Trophoblast cell (in vitro differentiated cells and primary cell): ENCODE measurements at regions not wholly inside any gene's neighbourhood (a gene's known extent, or its start where the extent isn't known, plus 50 kb on each side); places are given as distances from the start of the nearest gene placed in this dataset.

ENCODE experiments used
- DNase-seq, 2 donors: peaks; one replicate each; pipeline ENCODE4 v3.0.0-alpha.2; 2016
- H2AFZ ChIP-seq: 2 replicates; pipeline ENCODE4 v1.6.1; 2013; ENCODE audit warnings: low read length, moderate library complexity, mild to moderate bottlenecking; ENCODE audit not compliant: insufficient read depth, poor library complexity
- H2AK5ac ChIP-seq: 2 replicates; pipeline ENCODE4 v1.6.1; 2013; ENCODE audit warnings: mild to moderate bottlenecking, low read length
- H2BK120ac ChIP-seq: 2 replicates; pipeline ENCODE4 v1.6.1; 2013; ENCODE audit warnings: low read length, mild to moderate bottlenecking, moderate library complexity; ENCODE audit not compliant: insufficient read depth, poor library complexity
- H2BK12ac ChIP-seq: 2 replicates; pipeline ENCODE4 v1.6.1; 2013; ENCODE audit warnings: mild to moderate bottlenecking, low read length, moderate library complexity
- H2BK5ac ChIP-seq: 2 replicates; pipeline ENCODE4 v1.6.1; 2013; ENCODE audit warnings: low read length, low read depth, moderate library complexity, mild to moderate bottlenecking; ENCODE audit not compliant: poor library complexity
- H3K14ac ChIP-seq: 2 replicates; pipeline ENCODE4 v1.6.1; 2013; ENCODE audit warnings: mild to moderate bottlenecking, low read length
- H3K18ac ChIP-seq: 2 replicates; pipeline ENCODE4 v1.6.1; 2013; ENCODE audit warnings: mild to moderate bottlenecking, low read length
- H3K23ac ChIP-seq: 2 replicates; pipeline ENCODE4 v1.6.1; 2013; ENCODE audit warnings: low read length
- H3K27ac ChIP-seq: 2 replicates; pipeline ENCODE4 v1.5.1; 2013; ENCODE audit warnings: low read depth, mild to moderate bottlenecking, inconsistent platforms, low read length, moderate library complexity
- H3K27me3 ChIP-seq: 2 replicates; pipeline ENCODE4 v1.6.1; 2013; ENCODE audit warnings: inconsistent platforms, mild to moderate bottlenecking, low read length, moderate library complexity; ENCODE audit not compliant: insufficient read depth
- H3K36me3 ChIP-seq, 2 experiments: 1 replicate in 1 of 2; 2 replicates in 1 of 2; pipeline ENCODE4 v1.6.1; 2013; ENCODE audit warnings: low read length in 2 of 2, mild to moderate bottlenecking in 2 of 2, moderate library complexity in 1 of 2; ENCODE audit not compliant: insufficient read depth in 2 of 2, control insufficient read depth in 1 of 2
- H3K4ac ChIP-seq: 2 replicates; pipeline ENCODE4 v1.6.1; 2013; ENCODE audit warnings: low read depth, mild to moderate bottlenecking, low read length, moderate library complexity
- H3K4me1 ChIP-seq, 2 experiments: 1 replicate in 1 of 2; 2 replicates in 1 of 2; pipeline ENCODE4 v1.6.1; 2013; ENCODE audit warnings: low read length in 2 of 2, mild to moderate bottlenecking in 2 of 2, moderate library complexity in 1 of 2; ENCODE audit not compliant: insufficient read depth in 2 of 2, control insufficient read depth in 1 of 2
- H3K4me2 ChIP-seq: 2 replicates; pipeline ENCODE4 v1.6.1; 2013; ENCODE audit warnings: inconsistent platforms, mild to moderate bottlenecking, low read length, moderate library complexity
- H3K4me3 ChIP-seq: 2 replicates; pipeline ENCODE4 v1.5.1; 2013; ENCODE audit warnings: mild to moderate bottlenecking, low read depth, low read length, inconsistent platforms
- H3K79me1 ChIP-seq: one replicate; pipeline ENCODE4 v1.6.1; 2013; ENCODE audit warnings: low read length
- H3K79me2 ChIP-seq: 2 replicates; pipeline ENCODE4 v1.6.1; 2013; ENCODE audit warnings: low read length, mild to moderate bottlenecking; ENCODE audit not compliant: control insufficient read depth, insufficient read depth, poor library complexity
- H3K9ac ChIP-seq: 2 replicates; pipeline ENCODE4 v1.6.1; 2013; ENCODE audit warnings: mild to moderate bottlenecking, low read length
- H3K9me3 ChIP-seq: 2 replicates; pipeline ENCODE4 v1.6.1; 2013; ENCODE audit warnings: low read depth, mild to moderate bottlenecking, control low read depth, inconsistent platforms, low read length; ENCODE audit not compliant: insufficient read depth
- H4K12ac ChIP-seq: 2 replicates; pipeline ENCODE4 v1.6.1; 2013; ENCODE audit warnings: low read depth, mild to moderate bottlenecking, low read length, moderate library complexity
- H4K8ac ChIP-seq: 2 replicates; pipeline ENCODE4 v1.6.1; 2013; ENCODE audit warnings: low read depth, mild to moderate bottlenecking, low read length, moderate library complexity
- H4K91ac ChIP-seq: one replicate; pipeline ENCODE4 v1.6.1; 2013; ENCODE audit warnings: low read depth, mild to moderate bottlenecking, low read length, moderate library complexity
- WGBS: extraction: QIAGEN DNeasy Blood & Tissue Kit; methylation state at CpG from one replicate; pipeline ENCODE4 v1.1.7; 2013; ENCODE audit warnings: missing lambda C conversion rate; ENCODE audit not compliant: insufficient read length, insufficient coverage; ENCODE audit errors: extremely low coverage; 5-methylcytosine and 5-hydroxymethylcytosine counted together

- H2BK12ac ChIP-seq = no peak overlapping the region
- no peaks in the 10 kb centered on the region for H3K27me3 ChIP-seq
- no peak overlapping the region for H2BK5ac ChIP-seq
- H2AK5ac ChIP-seq = no peak overlapping the region
- no peak for DNase-seq
- no peaks in the 10 kb centered on the region for H3K4me1 ChIP-seq
- H3K9ac ChIP-seq = no peak overlapping the region
- no peak overlapping the region for H4K91ac ChIP-seq
- no peaks in the 10 kb centered on the region for H3K79me1 ChIP-seq
- no peak overlapping the region for H4K12ac ChIP-seq
- no peaks in the 10 kb centered on the region for H3K36me3 ChIP-seq
- H3K4me2 ChIP-seq = no peak overlapping the region
- peaks cover 6% of the 10 kb centered on the region for H3K9me3 ChIP-seq
- H3K14ac ChIP-seq = no peak overlapping the region
- H3K4ac ChIP-seq = no peak overlapping the region
- no peak overlapping the region for H4K8ac ChIP-seq
- no peak overlapping the region for H3K23ac ChIP-seq
- no CpG with 5 or more reads among the region's 1 CpG for WGBS
- H3K4me3 ChIP-seq = no peak overlapping the region
- H3K79me2 ChIP-seq = no peaks in the 10 kb centered on the region
- H2AFZ ChIP-seq = no peak overlapping the region
- H2BK120ac ChIP-seq = no peak overlapping the region
- no peak overlapping the region for H3K27ac ChIP-seq
- no peak overlapping the region for H3K18ac ChIP-seq
These were observed 88.4 kb upstream of the RND3 start for GRCh38 chr2:150575861-150576260.

GRCh38 chr2:150572961-150573395, 85.5 kb upstream of the RND3 start:
- no peaks in the 10 kb centered on the region for H3K79me1 ChIP-seq
- no peak overlapping the region for H3K18ac ChIP-seq
- no peak overlapping the region for H2AFZ ChIP-seq
- H3K4ac ChIP-seq = no peak overlapping the region
- H3K79me2 ChIP-seq = no peaks in the 10 kb centered on the region
- H4K91ac ChIP-seq = no peak overlapping the region
- H3K4me2 ChIP-seq = no peak overlapping the region
- no peak overlapping the region for H4K12ac ChIP-seq
- DNase-seq = no peak
- no peak overlapping the region for H3K9ac ChIP-seq
- H2BK5ac ChIP-seq = no peak overlapping the region
- H3K14ac ChIP-seq = no peak overlapping the region
- H2BK120ac ChIP-seq = no peak overlapping the region
- no peak overlapping the region for H3K27ac ChIP-seq
- no peak overlapping the region for H4K8ac ChIP-seq
- H3K23ac ChIP-seq = no peak overlapping the region
- peaks cover 0 to 2% of the 10 kb centered on the region in 2 experiments for H3K4me1 ChIP-seq
- H2BK12ac ChIP-seq = no peak overlapping the region
- H3K27me3 ChIP-seq = no peaks in the 10 kb centered on the region
- no peak overlapping the region for H3K4me3 ChIP-seq
- no peaks in the 10 kb centered on the region for H3K36me3 ChIP-seq
- no peak overlapping the region for H2AK5ac ChIP-seq
- no peaks in the 10 kb centered on the region for H3K9me3 ChIP-seq

GRCh38 chr2:150572194-150572766, 84.8 kb upstream of the RND3 start:
- H3K27ac ChIP-seq = no peak overlapping the region
- no peak overlapping the region for H3K14ac ChIP-seq
- H2BK12ac ChIP-seq = no peak overlapping the region
- peaks cover 0 to 2% of the 10 kb centered on the region in 2 experiments for H3K4me1 ChIP-seq
- no peak overlapping the region for H3K4me3 ChIP-seq
- no peak overlapping the region for H2AK5ac ChIP-seq
- no peak overlapping the region for H3K4me2 ChIP-seq
- no peak overlapping the region for H4K8ac ChIP-seq
- no peak overlapping the region for H3K4ac ChIP-seq
- H3K36me3 ChIP-seq = no peaks in the 10 kb centered on the region
- no peak overlapping the region for H2AFZ ChIP-seq
- no peak overlapping the region for H2BK5ac ChIP-seq
- peaks cover 1% of the 10 kb centered on the region for H3K79me1 ChIP-seq
- no peak overlapping the region for H3K9ac ChIP-seq
- no peaks in the 10 kb centered on the region for H3K9me3 ChIP-seq
- no peaks in the 10 kb centered on the region for H3K27me3 ChIP-seq
- no peaks in the 10 kb centered on the region for H3K79me2 ChIP-seq
- no peak overlapping the region for H3K23ac ChIP-seq
- no peak for DNase-seq
- WGBS = no CpG with 5 or more reads among the region's 6 CpGs
- H4K91ac ChIP-seq = no peak overlapping the region
- no peak overlapping the region for H4K12ac ChIP-seq
- H3K18ac ChIP-seq = no peak overlapping the region
- H2BK120ac ChIP-seq = no peak overlapping the region

- H3K23ac ChIP-seq = no peak overlapping the region
- no peak overlapping the region for H3K4me3 ChIP-seq
- no peaks in the 10 kb centered on the region for H3K27me3 ChIP-seq
- no peak overlapping the region for H3K14ac ChIP-seq
- H3K9ac ChIP-seq = no peak overlapping the region
- no peak overlapping the region for H2BK120ac ChIP-seq
- no peak overlapping the region for H2BK5ac ChIP-seq
- H3K9me3 ChIP-seq = no peaks in the 10 kb centered on the region
- H4K91ac ChIP-seq = no peak overlapping the region
- H3K4me2 ChIP-seq = no peak overlapping the region
- no peak overlapping the region for H3K4ac ChIP-seq
- no peak overlapping the region for H2AFZ ChIP-seq
- no peak overlapping the region for H3K18ac ChIP-seq
- H3K79me1 ChIP-seq = peaks cover 4% of the 10 kb centered on the region
- H3K79me2 ChIP-seq = no peaks in the 10 kb centered on the region
- no peak for DNase-seq
- H3K4me1 ChIP-seq = peaks cover 0 to 2% of the 10 kb centered on the region in 2 experiments
- no peaks in the 10 kb centered on the region for H3K36me3 ChIP-seq
- H4K8ac ChIP-seq = no peak overlapping the region
- H4K12ac ChIP-seq = no peak overlapping the region
- no peak overlapping the region for H3K27ac ChIP-seq
- no peak overlapping the region for H2AK5ac ChIP-seq
- H2BK12ac ChIP-seq = no peak overlapping the region
- WGBS = no CpG with 5 or more reads among the region's 1 CpG
These were observed 83.7 kb upstream of the RND3 start for GRCh38 chr2:150571121-150571520.
